Activated CD4-positive, alpha-beta T cell treated with anti-CD3 and anti-CD28 coated beads, Interleukin-2, amount 10 ng/mL, durations not matched to agents 7 days and 5 days (primary cell): ENCODE measurements at regions not wholly inside any gene's neighbourhood (a gene's known extent, or its start where the extent isn't known, plus 50 kb on each side); places are given as distances from the start of the nearest gene placed in this dataset.

Source experiments
- CTCF ChIA-PET: fragments of 350-600 bp; sonication (Branson Sonifier 250); formaldehyde crosslinking; loops from one replicate; lab custom pipeline; 2021; ENCODE audit warnings: antibody characterized with exemption; lab: Charles Lee
- POLR2A ChIA-PET: fragments of 350-600 bp; sonication (Branson Sonifier 250); formaldehyde crosslinking; loops from one replicate; lab custom pipeline; 2021; ENCODE audit warnings: antibody characterized with exemption; lab: Charles Lee
- DNase-seq: peaks from one replicate; pipeline ENCODE4 v3.0.0-alpha.2; 2020
- H3K27ac Mint-ChIP-seq: one replicate; pipeline ENCODE4 v1.8.0; 2021; ENCODE audit warnings: mild to moderate bottlenecking, moderate library complexity, mixed read lengths
- H3K27me3 Mint-ChIP-seq: one replicate; pipeline ENCODE4 v1.8.0; 2021; ENCODE audit warnings: mixed read lengths
- H3K36me3 Mint-ChIP-seq: one replicate; pipeline ENCODE4 v1.8.0; 2021; ENCODE audit warnings: low read depth, mixed read lengths
- H3K4me1 Mint-ChIP-seq: one replicate; pipeline ENCODE4 v1.8.0; 2021; ENCODE audit warnings: mixed read lengths
- H3K4me3 Mint-ChIP-seq: one replicate; pipeline ENCODE4 v1.8.0; 2021; ENCODE audit warnings: mild to moderate bottlenecking, moderate library complexity, mixed read lengths
- H3K9me3 Mint-ChIP-seq: one replicate; pipeline ENCODE4 v1.8.0; 2021; ENCODE audit warnings: mixed read lengths

- no peak overlapping the region for H3K27ac Mint-ChIP-seq
- H3K9me3 Mint-ChIP-seq = no peaks in the 10 kb centered on the region
- no peaks in the 10 kb centered on the region for H3K36me3 Mint-ChIP-seq
- no peaks in the 10 kb centered on the region for H3K4me1 Mint-ChIP-seq
- no peak overlapping the region for H3K4me3 Mint-ChIP-seq
- H3K27me3 Mint-ChIP-seq = peaks cover 2% of the 10 kb centered on the region
- CTCF ChIA-PET = no interaction called here
- POLR2A ChIA-PET = no interaction called here
- DNase-seq = no peak
Measured at GRCh38 chr20:40446888-40447287, 242.1 kb downstream of the MAFB start.

- CTCF ChIA-PET = interaction anchor here (1.5 kb wide), 1 partner anchor 8 kb away, joined by 3 read pairs; no protein-coding TSS in a partner anchor
- H3K36me3 Mint-ChIP-seq = no peaks in the 10 kb centered on the region
- POLR2A ChIA-PET = no interaction called here
- H3K9me3 Mint-ChIP-seq = no peaks in the 10 kb centered on the region
- no peak overlapping the region for H3K27ac Mint-ChIP-seq
- H3K27me3 Mint-ChIP-seq = no peaks in the 10 kb centered on the region
- DNase-seq = no peak
- H3K4me3 Mint-ChIP-seq = no peak overlapping the region
- no peaks in the 10 kb centered on the region for H3K4me1 Mint-ChIP-seq
Measured at GRCh38 chr20:40444516-40444915, 244.5 kb downstream of the MAFB start.

GRCh38 chr20:40443753-40444152 lies 245.3 kb downstream of the MAFB start:
- H3K4me1 Mint-ChIP-seq = no peaks in the 10 kb centered on the region
- no peak overlapping the region for H3K4me3 Mint-ChIP-seq
- POLR2A ChIA-PET = no interaction called here
- DNase-seq = no peak
- CTCF ChIA-PET = interaction anchor here (0.8 to 1.5 kb wide), 2 partner anchors 8 to 15 kb away, joined by 3 to 6 read pairs; no protein-coding TSS in a partner anchor
- H3K27ac Mint-ChIP-seq = no peak overlapping the region
- no peaks in the 10 kb centered on the region for H3K36me3 Mint-ChIP-seq
- H3K27me3 Mint-ChIP-seq = no peaks in the 10 kb centered on the region
- no peaks in the 10 kb centered on the region for H3K9me3 Mint-ChIP-seq

GRCh38 chr20:40442181-40442963 lies 246.7 kb downstream of the MAFB start:
- POLR2A ChIA-PET = no interaction called here
- no peaks in the 10 kb centered on the region for H3K27me3 Mint-ChIP-seq
- no peaks in the 10 kb centered on the region for H3K9me3 Mint-ChIP-seq
- no peak for DNase-seq
- H3K27ac Mint-ChIP-seq = no peak overlapping the region
- CTCF ChIA-PET = interaction anchor here (1.2 kb wide), 1 partner anchor 10 kb away, joined by 5 read pairs; no protein-coding TSS in a partner anchor
- H3K36me3 Mint-ChIP-seq = no peaks in the 10 kb centered on the region
- H3K4me1 Mint-ChIP-seq = no peaks in the 10 kb centered on the region
- no peak overlapping the region for H3K4me3 Mint-ChIP-seq

GRCh38 chr20:40441771-40442170 lies 247.3 kb downstream of the MAFB start:
- H3K27me3 Mint-ChIP-seq = no peaks in the 10 kb centered on the region
- no peaks in the 10 kb centered on the region for H3K36me3 Mint-ChIP-seq
- H3K27ac Mint-ChIP-seq = no peak overlapping the region
- no peak overlapping the region for H3K4me3 Mint-ChIP-seq
- ChIA-PET CTCF (interaction anchor here (1.2 kb wide), 1 partner anchor 10 kb away, joined by 5 read pairs; no protein-coding TSS in a partner anchor), POLR2A (no interaction called here)
- H3K4me1 Mint-ChIP-seq = no peaks in the 10 kb centered on the region
- no peaks in the 10 kb centered on the region for H3K9me3 Mint-ChIP-seq
- no peak for DNase-seq

- Mint-ChIP-seq H3K9me3 (no peaks in the 10 kb centered on the region), H3K4me3 (no peak overlapping the region), H3K27me3 (no peaks in the 10 kb centered on the region), H3K4me1 (no peaks in the 10 kb centered on the region), H3K27ac (no peak overlapping the region), H3K36me3 (no peaks in the 10 kb centered on the region)
- POLR2A ChIA-PET = no interaction called here
- CTCF ChIA-PET = no interaction called here
- no peak for DNase-seq
Measured at GRCh38 chr20:40438161-40438830, 250.7 kb downstream of the MAFB start.

GRCh38 chr20:40436011-40436410 lies 253.0 kb downstream of the MAFB start:
- CTCF ChIA-PET = no interaction called here
- no peaks in the 10 kb centered on the region for H3K4me1 Mint-ChIP-seq
- H3K9me3 Mint-ChIP-seq = no peaks in the 10 kb centered on the region
- H3K27ac Mint-ChIP-seq = no peak overlapping the region
- POLR2A ChIA-PET = no interaction called here
- no peak overlapping the region for H3K4me3 Mint-ChIP-seq
- H3K36me3 Mint-ChIP-seq = no peaks in the 10 kb centered on the region
- no peak for DNase-seq
- no peaks in the 10 kb centered on the region for H3K27me3 Mint-ChIP-seq

GRCh38 chr20:40435146-40435895 lies 253.7 kb downstream of the MAFB start:
- Mint-ChIP-seq H3K4me1 (no peaks in the 10 kb centered on the region), H3K9me3 (no peaks in the 10 kb centered on the region), H3K27ac (no peak overlapping the region), H3K4me3 (no peak overlapping the region), H3K36me3 (no peaks in the 10 kb centered on the region), H3K27me3 (no peaks in the 10 kb centered on the region)
- POLR2A ChIA-PET = no interaction called here
- CTCF ChIA-PET = no interaction called here
- no peak for DNase-seq

GRCh38 chr20:40434122-40434521 lies 254.9 kb downstream of the MAFB start:
- no peaks in the 10 kb centered on the region for H3K9me3 Mint-ChIP-seq
- POLR2A ChIA-PET = no interaction called here
- H3K36me3 Mint-ChIP-seq = no peaks in the 10 kb centered on the region
- no peak for DNase-seq
- H3K27ac Mint-ChIP-seq = no peak overlapping the region
- CTCF ChIA-PET = no interaction called here
- H3K4me1 Mint-ChIP-seq = no peaks in the 10 kb centered on the region
- no peak overlapping the region for H3K4me3 Mint-ChIP-seq
- no peaks in the 10 kb centered on the region for H3K27me3 Mint-ChIP-seq

GRCh38 chr20:40433341-40433861 lies 255.6 kb downstream of the MAFB start:
- DNase-seq = no peak
- H3K4me3 Mint-ChIP-seq = no peak overlapping the region
- no peaks in the 10 kb centered on the region for H3K27me3 Mint-ChIP-seq
- no peaks in the 10 kb centered on the region for H3K36me3 Mint-ChIP-seq
- no peaks in the 10 kb centered on the region for H3K4me1 Mint-ChIP-seq
- ChIA-PET POLR2A (no interaction called here), CTCF (no interaction called here)
- no peaks in the 10 kb centered on the region for H3K9me3 Mint-ChIP-seq
- no peak overlapping the region for H3K27ac Mint-ChIP-seq

GRCh38 chr20:40431611-40432010 lies 257.4 kb downstream of the MAFB start:
- Mint-ChIP-seq H3K4me1 (no peaks in the 10 kb centered on the region), H3K36me3 (no peaks in the 10 kb centered on the region), H3K9me3 (no peaks in the 10 kb centered on the region), H3K27ac (no peak overlapping the region), H3K4me3 (no peak overlapping the region), H3K27me3 (no peaks in the 10 kb centered on the region)
- no peak for DNase-seq
- ChIA-PET POLR2A (no interaction called here), CTCF (no interaction called here)

- Mint-ChIP-seq H3K9me3 (no peaks in the 10 kb centered on the region), H3K27me3 (no peaks in the 10 kb centered on the region), H3K4me3 (no peak overlapping the region), H3K4me1 (no peaks in the 10 kb centered on the region), H3K36me3 (no peaks in the 10 kb centered on the region), H3K27ac (no peak overlapping the region)
- DNase-seq = no peak
- ChIA-PET POLR2A (no interaction called here), CTCF (no interaction called here)
Measured at GRCh38 chr20:40431112-40431511, 257.9 kb downstream of the MAFB start.

- H3K4me1 Mint-ChIP-seq = no peaks in the 10 kb centered on the region
- no peak for DNase-seq
- ChIA-PET POLR2A (no interaction called here), CTCF (no interaction called here)
- no peaks in the 10 kb centered on the region for H3K36me3 Mint-ChIP-seq
- H3K27ac Mint-ChIP-seq = no peak overlapping the region
- H3K4me3 Mint-ChIP-seq = no peak overlapping the region
- no peaks in the 10 kb centered on the region for H3K27me3 Mint-ChIP-seq
- H3K9me3 Mint-ChIP-seq = no peaks in the 10 kb centered on the region
Measured at GRCh38 chr20:40427026-40427425, 262.0 kb downstream of the MAFB start.
